ENCODE measurements at regions not wholly inside any gene's neighbourhood (a gene's known extent, or its start where the extent isn't known, plus 50 kb on each side); places are given as distances from the start of the nearest gene placed in this dataset.
"Not testable (repeated sequence)": the region's sequence is repeated elsewhere in the genome, so short reads cannot be mapped to it uniquely, and the experiment has no call there.

DNA sequence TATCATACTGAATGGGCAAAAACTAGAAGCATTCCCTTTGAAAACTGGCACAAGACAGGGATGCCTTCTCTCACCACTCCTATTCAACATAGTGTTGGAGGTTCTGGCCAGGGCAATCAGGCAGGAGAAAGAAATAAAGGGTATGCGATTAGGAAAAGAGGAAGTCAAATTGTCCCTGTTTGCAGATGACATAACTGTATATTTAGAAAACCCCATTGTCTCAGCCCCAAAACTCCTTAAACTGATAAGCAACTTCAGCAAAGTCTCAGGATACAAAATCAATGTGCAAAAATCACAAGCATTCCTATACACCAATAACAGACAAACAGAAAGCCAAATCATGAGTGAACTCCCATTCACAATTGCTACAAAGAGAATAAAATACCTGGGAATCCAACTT is 52.5 kb upstream of the CCDC71L start:
- TF ChIP-seq, protein P1, sequence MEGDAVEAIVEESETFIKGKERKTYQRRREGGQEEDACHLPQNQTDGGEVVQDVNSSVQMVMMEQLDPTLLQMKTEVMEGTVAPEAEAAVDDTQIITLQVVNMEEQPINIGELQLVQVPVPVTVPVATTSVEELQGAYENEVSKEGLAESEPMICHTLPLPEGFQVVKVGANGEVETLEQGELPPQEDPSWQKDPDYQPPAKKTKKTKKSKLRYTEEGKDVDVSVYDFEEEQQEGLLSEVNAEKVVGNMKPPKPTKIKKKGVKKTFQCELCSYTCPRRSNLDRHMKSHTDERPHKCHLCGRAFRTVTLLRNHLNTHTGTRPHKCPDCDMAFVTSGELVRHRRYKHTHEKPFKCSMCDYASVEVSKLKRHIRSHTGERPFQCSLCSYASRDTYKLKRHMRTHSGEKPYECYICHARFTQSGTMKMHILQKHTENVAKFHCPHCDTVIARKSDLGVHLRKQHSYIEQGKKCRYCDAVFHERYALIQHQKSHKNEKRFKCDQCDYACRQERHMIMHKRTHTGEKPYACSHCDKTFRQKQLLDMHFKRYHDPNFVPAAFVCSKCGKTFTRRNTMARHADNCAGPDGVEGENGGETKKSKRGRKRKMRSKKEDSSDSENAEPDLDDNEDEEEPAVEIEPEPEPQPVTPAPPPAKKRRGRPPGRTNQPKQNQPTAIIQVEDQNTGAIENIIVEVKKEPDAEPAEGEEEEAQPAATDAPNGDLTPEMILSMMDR (IDR thresholded peaks at IDR 0.05), result not testable (repeated sequence)
- TF ChIP-seq EP300, POLR2AphosphoS5, POLR2A (IDR thresholded peaks at IDR 0.05): not testable (repeated sequence)

Data from gastroesophageal sphincter (tissue), 3 donors.